HEK293T (cell line): ENCODE measurements at regions not wholly inside any gene's neighbourhood (a gene's known extent, or its start where the extent isn't known, plus 50 kb on each side); places are given as distances from the start of the nearest gene placed in this dataset.
"Not testable (repeated sequence)": the region's sequence is repeated elsewhere in the genome, so short reads cannot be mapped to it uniquely, and the experiment has no call there.

ENCODE experiments used
- CTCF ChIA-PET: fragments of 350-600 bp; formaldehyde crosslinking; extraction: SDS; loops from one replicate; lab custom pipeline; 2021; ENCODE audit warnings: antibody characterized with exemption, inconsistent platforms; lab: Yijun Ruan, JAX
- POLR2A ChIA-PET: fragments of 350-600 bp; formaldehyde crosslinking; extraction: SDS; loops from one replicate; lab custom pipeline; 2020; ENCODE audit warnings: antibody characterized with exemption, inconsistent platforms; lab: Yijun Ruan, JAX
- DNase-seq: peaks from one replicate; pipeline ENCODE4 v3.0.0; 2012; ENCODE audit warnings: mixed read lengths; ENCODE audit errors: extremely low spot score
- ARNT ChIP-seq: fragments of 450-650 bp; IDR thresholded peaks from 2 replicates; pipeline ENCODE4 v1.6.1; 2017; ENCODE audit warnings: mild to moderate bottlenecking
- BHLHE40 ChIP-seq: fragments of 450-650 bp; IDR thresholded peaks from 2 replicates; pipeline ENCODE4 v1.6.1; 2016; ENCODE audit warnings: mild to moderate bottlenecking, moderate library complexity, borderline replicate concordance
- CTBP1 ChIP-seq: fragments of 450-650 bp; IDR thresholded peaks from 2 replicates; pipeline ENCODE4 v1.6.1; 2016; ENCODE audit warnings: borderline replicate concordance
- ELF4 ChIP-seq: fragments of 450-650 bp; IDR thresholded peaks from 2 replicates; pipeline ENCODE4 v1.6.1; 2017; ENCODE audit warnings: antibody characterized with exemption
- FOXA1 ChIP-seq: fragments of 450-650 bp; IDR thresholded peaks from 2 replicates; pipeline ENCODE4 v1.6.1; 2016; ENCODE audit warnings: mild to moderate bottlenecking
- FOXK2 ChIP-seq: fragments of 450-650 bp; IDR thresholded peaks from 2 replicates; pipeline ENCODE4 v1.6.1; 2016; ENCODE audit warnings: mild to moderate bottlenecking
- FOXM1 ChIP-seq: fragments of 450-650 bp; IDR thresholded peaks from 2 replicates; pipeline ENCODE4 v1.6.1; 2017; ENCODE audit warnings: mild to moderate bottlenecking, borderline replicate concordance
- HDGF ChIP-seq: fragments of 450-650 bp; IDR thresholded peaks from 2 replicates; pipeline ENCODE4 v1.6.1; 2017; ENCODE audit warnings: antibody characterized with exemption, borderline replicate concordance
- L3MBTL2 ChIP-seq: fragments of 450-650 bp; conservative IDR thresholded peaks from 2 replicates; pipeline ENCODE4 v1.6.1; 2016; ENCODE audit warnings: mild to moderate bottlenecking
- LEF1 ChIP-seq: fragments of 450-650 bp; IDR thresholded peaks from 2 replicates; pipeline ENCODE4 v1.6.1; 2017; ENCODE audit warnings: mild to moderate bottlenecking, borderline replicate concordance
- NFRKB ChIP-seq: fragments of 450-650 bp; IDR thresholded peaks from 2 replicates; pipeline ENCODE4 v1.6.1; 2016; ENCODE audit warnings: mild to moderate bottlenecking, moderate library complexity
- SP1 ChIP-seq: fragments of 450-650 bp; IDR thresholded peaks from 2 replicates; pipeline ENCODE4 v1.6.1; 2017
- SUZ12 ChIP-seq: fragments of 450-650 bp; IDR thresholded peaks from 2 replicates; pipeline ENCODE4 v1.6.1; 2016; ENCODE audit warnings: mild to moderate bottlenecking
- TARDBP ChIP-seq: fragments of 450-650 bp; IDR thresholded peaks from 2 replicates; pipeline ENCODE4 v1.6.1; 2016
- ZNF384 ChIP-seq: fragments of 450-650 bp; IDR thresholded peaks from 2 replicates; pipeline ENCODE4 v1.6.1; 2016
- TF ChIP-seq, protein P1 (sequence below): fragments of 450-650 bp; IDR thresholded peaks from 2 replicates; pipeline ENCODE4 v1.6.1; 2016

GRCh38 chr7:49703881-49704280 is 69.6 kb upstream of the VWC2 start:
- no peak for TF ChIP-seq FOXK2
- TF ChIP-seq ARNT: no peak
- no peak for TF ChIP-seq NFRKB
- no peak for TF ChIP-seq SP1
- no peak for TF ChIP-seq ZNF384
- no peak for TF ChIP-seq L3MBTL2
- no peak for TF ChIP-seq CTBP1
- TF ChIP-seq, protein P1, sequence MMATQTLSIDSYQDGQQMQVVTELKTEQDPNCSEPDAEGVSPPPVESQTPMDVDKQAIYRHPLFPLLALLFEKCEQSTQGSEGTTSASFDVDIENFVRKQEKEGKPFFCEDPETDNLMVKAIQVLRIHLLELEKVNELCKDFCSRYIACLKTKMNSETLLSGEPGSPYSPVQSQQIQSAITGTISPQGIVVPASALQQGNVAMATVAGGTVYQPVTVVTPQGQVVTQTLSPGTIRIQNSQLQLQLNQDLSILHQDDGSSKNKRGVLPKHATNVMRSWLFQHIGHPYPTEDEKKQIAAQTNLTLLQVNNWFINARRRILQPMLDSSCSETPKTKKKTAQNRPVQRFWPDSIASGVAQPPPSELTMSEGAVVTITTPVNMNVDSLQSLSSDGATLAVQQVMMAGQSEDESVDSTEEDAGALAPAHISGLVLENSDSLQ: no peak
- DNase-seq: no peak
- ChIA-PET CTCF (no interaction called here), POLR2A (no interaction called here)

GRCh38 chr7:49706106-49706505 is 67.3 kb upstream of the VWC2 start:
- CTCF ChIA-PET: no interaction called here
- POLR2A ChIA-PET: no interaction called here
- TF ChIP-seq, protein P1: no peak
- no peak for TF ChIP-seq FOXK2
- no peak for TF ChIP-seq HDGF
- TF ChIP-seq LEF1: no peak
- no peak for TF ChIP-seq NFRKB
- TF ChIP-seq ZNF384: no peak
- no peak for DNase-seq

- no peak for DNase-seq
- ChIA-PET CTCF (no interaction called here), POLR2A (no interaction called here)
- no peak for TF ChIP-seq FOXM1
- TF ChIP-seq TARDBP: no peak
- TF ChIP-seq HDGF: no peak
- TF ChIP-seq ARNT: no peak
- TF ChIP-seq, protein P1: no peak
- no peak for TF ChIP-seq SP1
- TF ChIP-seq LEF1: no peak
- TF ChIP-seq ELF4: no peak
- no peak for TF ChIP-seq L3MBTL2
- no peak for TF ChIP-seq FOXA1
- no peak for TF ChIP-seq FOXK2
- TF ChIP-seq CTBP1: no peak
- no peak for TF ChIP-seq NFRKB
These were observed 65.5 kb upstream of the VWC2 start for GRCh38 chr7:49707891-49708290.

DNA sequence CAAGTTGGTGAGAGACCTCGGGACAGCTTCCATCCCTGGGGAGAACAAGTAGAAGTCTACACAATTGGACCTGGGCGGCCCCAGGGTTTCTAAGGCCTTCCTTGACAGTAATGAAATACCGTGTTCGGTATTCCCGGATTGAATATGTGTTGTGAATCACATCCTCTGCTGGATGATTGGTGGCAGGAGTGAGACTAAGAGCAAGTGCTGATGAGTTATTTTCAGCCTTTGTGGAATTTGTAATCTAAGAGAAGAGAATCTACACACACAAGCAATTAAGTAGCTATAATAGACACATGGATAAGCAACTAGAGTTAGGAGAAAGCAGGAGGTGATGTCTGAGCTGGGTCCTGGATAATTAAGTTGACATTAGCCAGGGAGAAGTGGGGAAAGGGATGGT is 64.8 kb upstream of the VWC2 start:
- ChIA-PET POLR2A (no interaction called here), CTCF (no interaction called here)
- TF ChIP-seq CTBP1 (no peak), FOXA1 (no peak), NFRKB (no peak), LEF1 (no peak), L3MBTL2 (no peak), TARDBP (no peak), ELF4 (no peak), ZNF384 (no peak), HDGF (no peak), SP1 (no peak), ARNT (no peak), BHLHE40 (no peak), FOXK2 (no peak), FOXM1 (no peak), SUZ12 (no peak)
- TF ChIP-seq, protein P1: no peak
- DNase-seq: no peak

GRCh38 chr7:49711072-49711723 is 62.2 kb upstream of the VWC2 start:
- CTCF ChIA-PET, POLR2A ChIA-PET, DNase-seq: not testable (repeated sequence)

DNA sequence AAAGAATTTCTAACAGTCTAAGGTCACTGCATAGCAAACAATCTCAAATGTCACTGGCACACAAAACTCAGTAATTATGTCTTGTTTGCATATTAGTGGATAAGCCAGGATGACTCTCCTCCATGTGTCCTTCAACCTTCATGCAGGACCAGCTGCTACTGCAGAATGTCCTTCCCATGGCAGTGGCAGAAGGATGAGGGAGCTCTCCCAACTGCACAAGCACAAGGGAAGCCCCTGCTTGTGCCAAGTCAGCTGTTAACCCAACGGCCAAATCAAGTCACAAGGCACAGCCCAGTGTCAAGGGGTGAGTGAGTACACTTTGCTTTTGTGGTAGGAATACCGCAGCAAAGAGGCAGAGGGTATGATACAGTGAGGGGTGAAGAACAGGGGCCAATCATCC is 59.3 kb upstream of the VWC2 start:
- no peak for TF ChIP-seq TARDBP
- no peak for TF ChIP-seq NFRKB
- TF ChIP-seq FOXA1: no peak
- no peak for TF ChIP-seq LEF1
- TF ChIP-seq SP1: no peak
- no peak for TF ChIP-seq ZNF384
- no peak for TF ChIP-seq BHLHE40
- TF ChIP-seq HDGF: no peak
- TF ChIP-seq FOXK2: no peak
- no peak for TF ChIP-seq FOXM1
- TF ChIP-seq, protein P1: no peak
- TF ChIP-seq SUZ12: no peak
- no peak for TF ChIP-seq L3MBTL2
- TF ChIP-seq CTBP1: no peak
- TF ChIP-seq ARNT: no peak
- no peak for TF ChIP-seq ELF4
- ChIA-PET CTCF (no interaction called here), POLR2A (no interaction called here)
- DNase-seq: no peak
